Testis (tissue), 2 donors: ENCODE measurements at regions not wholly inside any gene's neighbourhood (a gene's known extent, or its start where the extent isn't known, plus 50 kb on each side); places are given as distances from the start of the nearest gene placed in this dataset.

ENCODE experiments used
- POLR2A ChIP-seq: fragments of 450-650 bp; IDR thresholded peaks from one replicate; pipeline ENCODE4 v1.6.1; 2017; ENCODE audit warnings: antibody characterized with exemption, mild to moderate bottlenecking, moderate library complexity
- TF ChIP-seq, protein P1 (sequence below), 3 experiments: fragments of 450-650 bp in 2 of 3; fragments of 200-600 bp in 1 of 3; sonication (generic) in 1 of 3; IDR thresholded peaks; one replicate each; pipeline ENCODE4 v1.5.1; 2016 to 2019; ENCODE audit warnings: antibody characterized with exemption in 3 of 3, mild to moderate bottlenecking in 2 of 3, moderate library complexity in 1 of 3

- TF ChIP-seq, protein P1, sequence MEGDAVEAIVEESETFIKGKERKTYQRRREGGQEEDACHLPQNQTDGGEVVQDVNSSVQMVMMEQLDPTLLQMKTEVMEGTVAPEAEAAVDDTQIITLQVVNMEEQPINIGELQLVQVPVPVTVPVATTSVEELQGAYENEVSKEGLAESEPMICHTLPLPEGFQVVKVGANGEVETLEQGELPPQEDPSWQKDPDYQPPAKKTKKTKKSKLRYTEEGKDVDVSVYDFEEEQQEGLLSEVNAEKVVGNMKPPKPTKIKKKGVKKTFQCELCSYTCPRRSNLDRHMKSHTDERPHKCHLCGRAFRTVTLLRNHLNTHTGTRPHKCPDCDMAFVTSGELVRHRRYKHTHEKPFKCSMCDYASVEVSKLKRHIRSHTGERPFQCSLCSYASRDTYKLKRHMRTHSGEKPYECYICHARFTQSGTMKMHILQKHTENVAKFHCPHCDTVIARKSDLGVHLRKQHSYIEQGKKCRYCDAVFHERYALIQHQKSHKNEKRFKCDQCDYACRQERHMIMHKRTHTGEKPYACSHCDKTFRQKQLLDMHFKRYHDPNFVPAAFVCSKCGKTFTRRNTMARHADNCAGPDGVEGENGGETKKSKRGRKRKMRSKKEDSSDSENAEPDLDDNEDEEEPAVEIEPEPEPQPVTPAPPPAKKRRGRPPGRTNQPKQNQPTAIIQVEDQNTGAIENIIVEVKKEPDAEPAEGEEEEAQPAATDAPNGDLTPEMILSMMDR (IDR thresholded peaks at IDR 0.05) = no peak
- no peak for TF ChIP-seq POLR2A
These were observed 126.1 kb downstream of the ASCL4 start for GRCh38 chr12:107900588-107900987.
